Tongue (tissue), 1 donor: ENCODE measurements at regions not wholly inside any gene's neighbourhood (a gene's known extent, or its start where the extent isn't known, plus 50 kb on each side); places are given as distances from the start of the nearest gene placed in this dataset.
"Not testable (repeated sequence)": the region's sequence is repeated elsewhere in the genome, so short reads cannot be mapped to it uniquely, and the experiment has no call there.

ENCODE experiments used
- DNase-seq: peaks from one replicate; pipeline ENCODE4 v3.0.0-alpha.2; 2015

GRCh38 chrX:82528525-82528924 lies 979.6 kb upstream of the POU3F4 start:
- no peak for DNase-seq

- no peak for DNase-seq
Measured at GRCh38 chrX:82534086-82534597, 973.9 kb upstream of the POU3F4 start.

GRCh38 chrX:82537205-82537604 lies 970.9 kb upstream of the POU3F4 start:
- DNase-seq: not testable (repeated sequence)

- DNase-seq: no peak
Measured at GRCh38 chrX:82541822-82542221, 966.3 kb upstream of the POU3F4 start.

DNA sequence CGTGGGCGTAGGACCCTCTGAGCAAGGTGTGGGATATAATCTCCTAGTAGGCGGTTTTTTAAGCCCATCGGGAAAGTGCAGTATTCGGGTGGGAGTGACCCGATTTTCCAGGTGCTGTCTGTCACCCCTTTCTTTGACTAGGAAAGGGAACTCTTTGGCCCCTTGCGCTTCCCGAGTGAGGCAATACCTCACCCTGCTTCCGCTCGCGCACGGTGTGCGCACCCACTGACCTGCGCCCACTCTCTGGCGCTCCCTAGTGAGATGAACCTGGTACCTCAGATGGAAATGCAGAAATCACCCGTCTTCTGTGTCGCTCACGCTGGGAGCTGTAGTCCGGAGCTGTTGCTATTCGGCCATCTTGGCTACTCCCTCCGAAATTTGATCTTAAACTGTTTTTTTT lies 955.9 kb upstream of the POU3F4 start:
- not testable (repeated sequence) for DNase-seq

GRCh38 chrX:82556588-82556987 lies 951.5 kb upstream of the POU3F4 start:
- no peak for DNase-seq

DNA sequence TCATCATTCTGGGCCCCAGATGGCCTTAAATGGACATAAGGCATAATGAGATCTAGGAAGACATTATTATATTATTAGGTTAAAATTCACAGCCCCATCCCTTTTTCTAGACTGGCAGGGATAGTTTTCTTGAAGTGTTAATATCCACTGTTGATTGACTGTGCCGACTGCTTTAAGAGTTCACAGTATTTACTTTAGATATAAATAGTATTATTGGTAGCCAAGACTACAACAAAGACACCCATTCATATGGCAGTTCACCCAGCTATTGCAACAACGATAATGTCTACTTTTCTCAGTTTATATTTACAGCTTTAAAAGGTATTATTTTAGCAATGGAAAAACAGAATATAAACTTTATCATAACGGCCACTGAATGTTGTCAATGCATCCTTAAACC lies 922.2 kb upstream of the POU3F4 start:
- DNase-seq: peak; percentile 9

GRCh38 chrX:82589410-82589809 lies 918.7 kb upstream of the POU3F4 start:
- DNase-seq: peak; percentile 24

DNA sequence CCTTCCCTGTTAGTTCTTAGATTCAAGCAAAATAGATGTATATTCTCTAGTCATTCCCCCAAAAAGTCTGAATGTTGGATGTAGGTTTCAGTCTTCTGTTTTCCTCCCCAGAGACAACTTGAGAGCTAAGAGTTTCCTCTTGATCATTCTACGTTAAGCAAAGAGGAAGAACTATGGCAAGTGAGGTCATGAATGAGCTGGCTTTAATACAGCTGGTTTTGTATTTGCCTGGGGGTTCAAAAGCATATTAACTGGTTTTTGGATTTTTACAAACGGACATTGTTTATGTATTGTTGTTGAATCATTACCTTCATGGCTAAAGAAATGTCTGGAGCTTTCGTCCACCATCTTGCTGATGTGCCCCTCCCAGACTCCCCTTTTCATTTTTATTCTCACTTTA lies 916.7 kb upstream of the POU3F4 start:
- no peak for DNase-seq

GRCh38 chrX:82626978-82627377 lies 881.1 kb upstream of the POU3F4 start:
- no peak for DNase-seq

DNA sequence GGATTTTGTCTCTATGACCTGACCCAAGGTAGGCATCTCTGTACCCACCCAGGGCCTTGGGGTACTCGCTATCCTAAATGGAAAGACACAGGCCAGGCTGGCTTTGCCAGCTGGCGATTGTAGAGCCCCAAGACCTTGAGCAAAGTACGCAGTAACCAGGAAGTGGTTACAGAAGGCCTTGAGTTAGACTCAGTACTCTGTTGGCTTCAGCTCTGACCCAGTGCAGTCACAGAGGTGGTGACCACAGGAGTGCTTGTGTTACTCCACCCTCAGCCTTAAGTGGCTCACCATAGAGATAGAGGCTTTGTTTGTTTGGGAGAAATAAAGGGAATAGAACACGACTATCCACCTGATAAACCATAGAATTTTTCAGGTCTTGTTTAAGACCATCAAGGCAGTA lies 880.5 kb upstream of the POU3F4 start:
- no peak for DNase-seq

GRCh38 chrX:82648062-82648461 lies 860.0 kb upstream of the POU3F4 start:
- no peak for DNase-seq

DNA sequence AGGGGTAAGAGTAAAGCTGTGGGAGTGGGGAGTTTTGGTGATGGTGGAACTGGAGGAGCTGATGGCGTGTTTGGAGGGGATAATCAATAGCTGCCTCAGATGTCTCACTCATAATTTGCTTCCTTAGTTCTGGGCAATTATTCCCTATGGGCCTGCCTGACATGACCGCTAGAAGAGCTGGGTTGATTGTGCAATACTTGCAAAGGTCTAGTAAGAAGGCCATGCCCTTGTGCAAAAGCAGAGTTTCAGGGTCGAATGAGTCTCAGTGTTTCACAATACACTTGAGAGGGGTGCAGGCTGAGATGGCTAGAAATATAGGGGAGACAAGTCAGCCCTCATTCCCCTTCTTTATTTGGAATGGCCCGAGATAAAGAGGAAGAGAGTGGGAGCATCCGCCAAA lies 858.4 kb upstream of the POU3F4 start:
- no peak for DNase-seq

GRCh38 chrX:82658492-82658891 lies 849.6 kb upstream of the POU3F4 start:
- DNase-seq: no peak

DNA sequence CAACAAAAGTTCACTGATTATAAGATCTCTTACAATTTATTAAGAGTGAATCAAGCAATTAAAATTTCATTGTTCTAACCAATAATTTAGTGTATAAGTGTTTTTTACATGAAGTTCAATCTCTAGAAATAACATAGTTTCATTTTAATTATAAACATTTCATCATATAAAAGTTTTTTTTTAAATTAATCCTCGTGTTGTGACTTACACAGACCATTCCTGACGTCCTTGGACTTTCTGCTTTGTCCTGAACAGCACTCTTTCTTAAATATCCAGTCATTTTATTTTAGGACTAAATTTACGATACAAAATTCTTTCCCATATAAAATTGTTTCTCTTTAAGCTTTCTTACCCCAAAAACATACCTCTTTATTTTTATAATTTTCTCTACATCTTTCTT lies 841.7 kb upstream of the POU3F4 start:
- DNase-seq: no peak

GRCh38 chrX:82675104-82675503 lies 833.0 kb upstream of the POU3F4 start:
- no peak for DNase-seq

DNA sequence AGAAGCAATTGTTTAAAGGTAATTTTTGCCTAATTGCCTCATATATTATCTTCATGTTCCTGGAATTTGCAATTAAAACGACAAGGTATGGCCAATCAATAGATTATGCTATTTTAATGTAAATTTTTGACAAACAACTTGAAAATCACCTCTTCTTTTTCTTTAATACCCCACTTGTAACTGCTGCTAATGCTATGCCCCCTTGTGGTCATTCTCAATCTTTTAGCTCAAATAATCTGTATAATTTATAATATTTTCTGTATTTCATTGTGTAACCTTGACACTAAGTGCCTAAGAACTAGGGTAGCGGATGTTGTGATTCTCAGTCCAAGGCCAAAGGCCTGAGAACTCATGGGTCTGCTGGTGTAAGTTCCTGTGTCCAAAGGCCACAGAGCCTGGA lies 831.7 kb upstream of the POU3F4 start:
- DNase-seq: no peak

- no peak for DNase-seq
Measured at GRCh38 chrX:82677286-82677685, 830.8 kb upstream of the POU3F4 start.

DNA sequence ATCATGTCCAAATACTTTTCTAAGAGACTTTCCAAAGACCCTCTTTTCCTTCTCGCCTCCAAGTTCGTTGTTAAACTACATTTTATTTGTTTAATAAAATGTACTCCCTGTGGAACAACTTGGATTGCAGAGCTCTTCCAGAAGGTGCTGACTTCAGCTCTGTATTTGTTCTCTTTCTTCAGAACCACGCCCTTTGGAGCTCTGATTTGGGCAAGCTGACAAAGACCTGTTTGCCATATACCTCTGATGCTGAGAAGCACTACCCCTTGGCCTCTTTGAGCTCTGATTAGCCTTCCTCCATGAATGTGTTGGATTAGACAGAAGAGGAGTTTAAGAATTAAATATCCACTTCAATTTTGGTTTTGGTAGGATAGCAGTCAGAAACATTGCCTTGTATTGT lies 815.1 kb upstream of the POU3F4 start:
- no peak for DNase-seq

DNA sequence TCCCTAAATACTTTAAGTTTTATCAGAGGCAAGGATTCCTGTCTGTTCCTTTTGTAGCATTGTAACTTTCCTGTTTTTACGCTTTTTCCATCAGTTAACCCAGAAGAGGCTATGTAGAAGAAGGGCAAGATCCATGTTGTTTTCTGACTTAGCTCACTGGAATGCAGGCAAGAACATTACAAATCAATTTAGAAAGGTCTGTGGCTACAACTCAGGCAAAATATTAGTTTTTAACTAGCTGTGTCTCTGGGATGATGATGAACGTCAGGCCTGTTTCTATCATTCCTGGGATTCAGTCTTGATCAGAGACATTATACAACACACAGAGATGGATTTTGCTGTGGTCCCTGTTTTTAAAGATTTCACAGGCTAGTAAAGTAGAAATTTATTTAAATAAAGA lies 813.0 kb upstream of the POU3F4 start:
- no peak for DNase-seq

DNA sequence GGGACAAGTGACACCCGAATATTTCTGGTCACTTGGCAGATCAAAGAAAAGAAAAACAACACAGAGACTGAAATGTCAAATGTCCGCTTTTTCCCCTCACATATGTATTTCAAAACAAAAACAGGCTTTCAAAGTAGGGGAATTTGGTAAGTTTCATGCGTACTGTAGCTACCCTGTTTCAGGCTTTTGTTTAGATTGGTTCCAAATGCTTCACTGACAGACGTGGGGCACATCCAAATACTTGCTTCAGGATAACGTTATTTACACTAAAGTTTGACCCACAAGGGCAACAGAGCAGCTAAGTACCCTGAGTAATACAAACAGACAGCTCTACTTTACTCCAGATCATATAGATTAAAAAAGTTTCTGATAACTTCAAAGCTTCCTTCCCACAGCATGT lies 804.5 kb upstream of the POU3F4 start:
- DNase-seq: no peak

GRCh38 chrX:82711457-82711856 lies 796.6 kb upstream of the POU3F4 start:
- DNase-seq: no peak

GRCh38 chrX:82721891-82722290 lies 786.2 kb upstream of the POU3F4 start:
- no peak for DNase-seq

DNA sequence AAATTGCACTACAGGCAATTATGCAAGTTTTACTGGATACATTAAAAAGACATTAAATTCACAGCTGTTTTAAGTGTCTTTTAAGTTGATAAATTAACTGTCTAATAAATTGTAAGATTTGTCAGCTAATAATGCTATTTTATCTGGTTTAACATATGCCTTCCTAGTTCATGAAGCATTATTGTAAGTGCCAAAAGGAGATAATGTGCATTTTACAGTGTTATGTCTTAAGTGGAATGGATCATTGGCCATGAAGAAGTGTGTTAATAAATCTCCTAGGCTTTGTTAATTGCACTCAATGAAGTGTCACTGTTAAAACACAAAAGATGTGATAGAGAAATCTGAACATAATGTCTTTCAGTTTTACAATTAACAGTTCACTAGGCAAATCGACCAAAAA lies 784.3 kb upstream of the POU3F4 start:
- DNase-seq: no peak

DNA sequence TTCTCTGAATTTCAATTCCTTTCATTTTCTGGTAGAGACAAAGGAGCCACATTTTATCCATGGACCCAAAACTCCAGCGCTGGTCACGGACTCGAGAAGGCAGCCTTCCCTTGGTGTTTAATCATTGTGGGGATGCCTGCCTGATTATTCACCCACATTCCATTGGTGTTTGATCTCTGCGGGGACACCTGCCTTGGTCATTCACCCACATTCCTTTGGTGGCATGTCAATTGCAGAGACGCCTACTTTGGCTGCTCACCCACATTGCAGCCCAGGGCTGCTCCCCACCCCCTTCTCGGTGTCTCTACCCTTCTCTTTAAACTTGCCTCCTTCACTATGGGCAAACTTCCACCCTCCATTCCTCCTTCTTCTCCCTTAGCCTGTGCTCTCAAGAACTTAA lies 780.7 kb upstream of the POU3F4 start:
- DNase-seq: not testable (repeated sequence)
